ENCODE measurements at regions not wholly inside any gene's neighbourhood (a gene's known extent, or its start where the extent isn't known, plus 50 kb on each side); places are given as distances from the start of the nearest gene placed in this dataset.

GRCh38 chr13:59543418-59543817 lies 620.3 kb downstream of the DIAPH3 start:
- no peaks in the 10 kb centered on the region for H3K9me3 ChIP-seq (ENCODE audit: control insufficient read depth, insufficient read depth, low read depth, low read length)
- H3K27me3 ChIP-seq (ENCODE audit: control insufficient read depth, insufficient read depth, low read length) = no peaks in the 10 kb centered on the region
- H3K9ac ChIP-seq (ENCODE audit: low read length) = no peak overlapping the region

DNA sequence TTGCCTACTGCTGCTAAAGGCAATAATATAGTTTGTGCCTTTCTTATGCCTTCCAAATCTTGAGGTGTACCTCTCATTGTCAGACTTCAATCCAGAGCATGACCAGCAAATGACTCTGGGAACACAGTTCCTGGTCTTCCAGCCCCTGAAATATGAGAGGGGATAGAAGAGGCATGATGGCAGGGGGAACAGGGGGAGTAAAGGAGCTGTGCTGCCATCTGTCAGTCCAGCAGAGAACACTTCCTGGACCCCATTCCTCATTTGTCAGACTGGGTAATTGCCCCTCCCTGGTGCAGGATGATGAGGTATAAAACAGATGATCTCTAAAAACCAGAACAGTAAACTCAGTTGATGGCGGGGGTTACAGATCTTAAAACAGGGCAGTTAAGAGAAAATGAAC lies 618.7 kb downstream of the DIAPH3 start:
- H3K27ac ChIP-seq (ENCODE audit: low read depth, low read length) = no peak overlapping the region

More at GRCh38 chr13:59543418-59543817, 620.3 kb downstream of the DIAPH3 start:
- no peak overlapping the region for H3K4me3 ChIP-seq (ENCODE audit: low read depth, low read length)
- H3K4me1 ChIP-seq (ENCODE audit: control insufficient read depth, insufficient read depth, low read length) = peaks cover 17% of the 10 kb centered on the region
- no peak overlapping the region for H3K27ac ChIP-seq (ENCODE audit: low read depth, low read length)
- H3K36me3 ChIP-seq (ENCODE audit: control insufficient read depth, insufficient read depth, low read length) = no peaks in the 10 kb centered on the region

DNA sequence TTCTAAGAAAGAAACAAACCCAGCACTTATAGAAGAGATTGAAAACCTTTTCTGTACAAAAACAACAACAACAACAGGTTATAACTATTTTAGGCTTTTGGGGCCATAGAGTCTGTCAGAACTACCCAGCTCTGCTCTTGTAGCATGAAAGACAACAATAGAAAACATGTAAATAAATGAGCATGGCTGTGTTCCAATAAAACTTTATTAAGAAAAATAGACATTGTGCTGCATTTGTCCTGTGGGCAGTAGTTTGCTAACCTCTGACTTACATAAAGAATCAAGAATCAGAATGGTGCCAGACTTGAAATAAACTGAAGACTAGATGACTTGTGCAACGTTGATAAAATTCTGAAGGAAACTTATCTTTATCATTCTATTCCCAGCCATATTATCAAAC lies 617.5 kb downstream of the DIAPH3 start:
- Histone ChIP-seq H3K9ac (ENCODE audit: low read length) (no peak overlapping the region), H3K4me1 (ENCODE audit: control insufficient read depth, insufficient read depth, low read length) (peaks cover 12% of the 10 kb centered on the region), H3K4me3 (ENCODE audit: low read depth, low read length) (no peak overlapping the region), H3K9me3 (ENCODE audit: control insufficient read depth, insufficient read depth, low read depth, low read length) (0 out of 2 replicates have a peak, but pooled peaks cover 6% of the 10 kb centered on the region), H3K27ac (ENCODE audit: low read depth, low read length) (no peak overlapping the region), H3K36me3 (ENCODE audit: control insufficient read depth, insufficient read depth, low read length) (no peaks in the 10 kb centered on the region), H3K27me3 (ENCODE audit: control insufficient read depth, insufficient read depth, low read length) (no peaks in the 10 kb centered on the region)

More for the DNA sequence above, 618.7 kb downstream of the DIAPH3 start:
- H3K36me3 ChIP-seq (ENCODE audit: control insufficient read depth, insufficient read depth, low read length) = no peaks in the 10 kb centered on the region
- no peak overlapping the region for H3K9ac ChIP-seq (ENCODE audit: low read length)
- no peaks in the 10 kb centered on the region for H3K9me3 ChIP-seq (ENCODE audit: control insufficient read depth, insufficient read depth, low read depth, low read length)
- H3K4me3 ChIP-seq (ENCODE audit: low read depth, low read length) = no peak overlapping the region
- peaks cover 12% of the 10 kb centered on the region for H3K4me1 ChIP-seq (ENCODE audit: control insufficient read depth, insufficient read depth, low read length)
- H3K27me3 ChIP-seq (ENCODE audit: control insufficient read depth, insufficient read depth, low read length) = no peaks in the 10 kb centered on the region

GRCh38 chr13:59547950-59548349 lies 615.8 kb downstream of the DIAPH3 start:
- Histone ChIP-seq H3K27ac (ENCODE audit: low read depth, low read length) (no peak overlapping the region), H3K4me1 (ENCODE audit: control insufficient read depth, insufficient read depth, low read length) (peaks cover 5% of the 10 kb centered on the region; the same call in 1 of the 2 replicates), H3K9me3 (ENCODE audit: control insufficient read depth, insufficient read depth, low read depth, low read length) (peaks cover 7% of the 10 kb centered on the region; the same call in 1 of the 2 replicates), H3K27me3 (ENCODE audit: control insufficient read depth, insufficient read depth, low read length) (no peaks in the 10 kb centered on the region), H3K9ac (ENCODE audit: low read length) (no peak overlapping the region), H3K36me3 (ENCODE audit: control insufficient read depth, insufficient read depth, low read length) (no peaks in the 10 kb centered on the region), H3K4me3 (ENCODE audit: low read depth, low read length) (no peak overlapping the region)

DNA sequence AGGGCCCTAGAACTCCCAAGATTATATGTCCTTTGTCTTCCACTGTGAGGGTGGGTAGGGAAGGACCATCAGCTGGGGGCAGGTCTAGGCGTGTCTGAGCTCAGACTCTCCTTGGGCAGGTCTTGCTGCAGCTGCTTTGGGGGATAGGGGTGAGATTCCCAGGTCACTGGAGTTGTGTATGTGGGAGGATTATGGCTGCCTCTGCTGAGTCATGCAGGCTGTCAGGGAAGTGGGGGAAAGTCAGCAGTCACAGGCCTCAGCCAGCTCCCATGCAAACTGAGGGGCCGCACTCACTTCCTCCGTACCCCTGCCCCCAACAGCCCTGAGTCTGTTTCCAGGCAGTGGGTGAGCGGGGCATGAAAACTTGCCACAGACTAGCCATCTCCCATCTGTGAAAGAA lies 600.8 kb downstream of the DIAPH3 start:
- no peaks in the 10 kb centered on the region for H3K27me3 ChIP-seq (ENCODE audit: control insufficient read depth, insufficient read depth, low read length)

DNA sequence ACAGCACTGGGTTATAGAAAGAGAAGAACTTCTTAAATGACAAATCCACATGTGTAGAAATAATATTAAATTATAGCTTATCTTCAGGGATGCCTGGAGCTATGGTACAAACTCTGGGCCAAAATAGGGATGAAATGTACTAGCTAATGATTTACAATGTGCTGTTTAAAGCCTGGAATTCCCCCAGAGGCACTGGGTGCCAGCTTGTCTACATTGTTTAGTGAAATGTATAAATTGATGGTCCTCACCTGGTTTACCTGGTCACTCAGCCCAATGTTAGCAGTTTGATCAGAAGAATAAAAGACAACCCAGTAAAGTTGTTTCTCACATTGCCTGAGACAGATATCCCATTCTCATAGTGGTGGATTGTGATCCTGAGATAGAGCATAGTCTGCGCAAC lies 597.2 kb downstream of the DIAPH3 start:
- H3K27ac ChIP-seq (ENCODE audit: low read depth, low read length) = no peak overlapping the region
- peaks cover 12% of the 10 kb centered on the region for H3K9me3 ChIP-seq (ENCODE audit: control insufficient read depth, insufficient read depth, low read depth, low read length)
- no peak overlapping the region for H3K4me3 ChIP-seq (ENCODE audit: low read depth, low read length)
- no peaks in the 10 kb centered on the region for H3K27me3 ChIP-seq (ENCODE audit: control insufficient read depth, insufficient read depth, low read length)
- H3K4me1 ChIP-seq (ENCODE audit: control insufficient read depth, insufficient read depth, low read length) = no peaks in the 10 kb centered on the region
- no peak overlapping the region for H3K9ac ChIP-seq (ENCODE audit: low read length)
- H3K36me3 ChIP-seq (ENCODE audit: control insufficient read depth, insufficient read depth, low read length) = no peaks in the 10 kb centered on the region

More for the DNA sequence above, 600.8 kb downstream of the DIAPH3 start:
- Histone ChIP-seq H3K4me1 (ENCODE audit: control insufficient read depth, insufficient read depth, low read length) (no peaks in the 10 kb centered on the region), H3K36me3 (ENCODE audit: control insufficient read depth, insufficient read depth, low read length) (no peaks in the 10 kb centered on the region), H3K27ac (ENCODE audit: low read depth, low read length) (no peak overlapping the region), H3K4me3 (ENCODE audit: low read depth, low read length) (no peak overlapping the region), H3K9ac (ENCODE audit: low read length) (no peak overlapping the region), H3K9me3 (ENCODE audit: control insufficient read depth, insufficient read depth, low read depth, low read length) (peaks cover 22% of the 10 kb centered on the region)

DNA sequence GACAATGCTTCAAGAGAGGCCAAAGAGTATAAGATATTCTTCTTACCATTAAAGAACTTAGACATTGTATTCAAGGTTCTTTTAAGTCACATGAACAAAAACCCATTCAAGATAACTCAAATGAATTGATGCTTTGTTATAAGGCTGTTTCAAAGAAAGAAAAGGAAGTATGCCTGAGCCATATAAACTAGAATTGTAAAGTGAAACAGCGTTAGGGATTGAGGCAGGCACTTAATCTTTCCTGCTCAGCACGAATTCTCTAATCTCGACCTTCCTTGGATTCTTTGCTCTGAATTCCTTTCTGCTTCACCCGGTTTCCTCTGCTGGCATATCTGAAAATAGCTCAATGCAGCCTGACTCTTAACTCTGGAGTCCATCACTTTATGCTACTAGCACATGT lies 595.4 kb downstream of the DIAPH3 start:
- Histone ChIP-seq H3K4me3 (ENCODE audit: low read depth, low read length) (no peak overlapping the region), H3K9ac (ENCODE audit: low read length) (no peak overlapping the region), H3K9me3 (ENCODE audit: control insufficient read depth, insufficient read depth, low read depth, low read length) (0 out of 2 replicates have a peak, but pooled peaks cover under 1% of the 10 kb centered on the region), H3K27ac (ENCODE audit: low read depth, low read length) (no peak overlapping the region), H3K4me1 (ENCODE audit: control insufficient read depth, insufficient read depth, low read length) (no peaks in the 10 kb centered on the region), H3K36me3 (ENCODE audit: control insufficient read depth, insufficient read depth, low read length) (no peaks in the 10 kb centered on the region), H3K27me3 (ENCODE audit: control insufficient read depth, insufficient read depth, low read length) (no peaks in the 10 kb centered on the region)

DNA sequence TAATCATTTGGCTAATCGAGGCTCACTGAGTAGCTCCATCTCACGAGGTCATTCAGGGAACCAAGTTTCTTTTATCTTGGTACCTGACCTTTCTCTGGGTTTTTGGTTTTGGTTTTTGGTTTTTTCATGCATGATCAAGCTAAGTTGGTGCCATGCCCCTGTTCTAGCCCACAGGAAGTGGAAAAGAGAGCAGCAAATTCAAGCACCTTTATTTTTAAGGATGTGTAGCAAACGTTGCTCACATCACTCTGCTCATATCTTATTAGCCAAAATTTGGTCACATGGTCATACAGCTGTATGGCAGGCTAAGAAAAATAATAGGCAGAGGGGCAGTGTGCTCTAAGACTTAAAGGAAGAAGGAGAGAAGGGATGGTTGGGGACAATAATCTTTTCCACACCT lies 593.5 kb downstream of the DIAPH3 start:
- no peak overlapping the region for H3K4me3 ChIP-seq (ENCODE audit: low read depth, low read length)
- no peaks in the 10 kb centered on the region for H3K4me1 ChIP-seq (ENCODE audit: control insufficient read depth, insufficient read depth, low read length)
- no peaks in the 10 kb centered on the region for H3K27me3 ChIP-seq (ENCODE audit: control insufficient read depth, insufficient read depth, low read length)
- H3K27ac ChIP-seq (ENCODE audit: low read depth, low read length) = no peak overlapping the region
- no peaks in the 10 kb centered on the region for H3K9me3 ChIP-seq (ENCODE audit: control insufficient read depth, insufficient read depth, low read depth, low read length)
- no peaks in the 10 kb centered on the region for H3K36me3 ChIP-seq (ENCODE audit: control insufficient read depth, insufficient read depth, low read length)
- H3K9ac ChIP-seq (ENCODE audit: low read length) = no peak overlapping the region

GRCh38 chr13:59584101-59584500 lies 579.6 kb downstream of the DIAPH3 start:
- no peak overlapping the region for H3K4me3 ChIP-seq (ENCODE audit: low read depth, low read length)
- H3K36me3 ChIP-seq (ENCODE audit: control insufficient read depth, insufficient read depth, low read length) = no peaks in the 10 kb centered on the region
- no peak overlapping the region for H3K27ac ChIP-seq (ENCODE audit: low read depth, low read length)
- H3K9me3 ChIP-seq (ENCODE audit: control insufficient read depth, insufficient read depth, low read depth, low read length) = no peaks in the 10 kb centered on the region
- no peak overlapping the region for H3K9ac ChIP-seq (ENCODE audit: low read length)
- H3K4me1 ChIP-seq (ENCODE audit: control insufficient read depth, insufficient read depth, low read length) = peaks cover 30% of the 10 kb centered on the region
- no peaks in the 10 kb centered on the region for H3K27me3 ChIP-seq (ENCODE audit: control insufficient read depth, insufficient read depth, low read length)

GRCh38 chr13:59584761-59585670 lies 578.7 kb downstream of the DIAPH3 start:
- Histone ChIP-seq H3K27ac (ENCODE audit: low read depth, low read length) (no peak overlapping the region), H3K4me3 (ENCODE audit: low read depth, low read length) (no peak overlapping the region), H3K9ac (ENCODE audit: low read length) (no peak overlapping the region), H3K9me3 (ENCODE audit: control insufficient read depth, insufficient read depth, low read depth, low read length) (no peaks in the 10 kb centered on the region), H3K4me1 (ENCODE audit: control insufficient read depth, insufficient read depth, low read length) (peaks cover 35% of the 10 kb centered on the region), H3K36me3 (ENCODE audit: control insufficient read depth, insufficient read depth, low read length) (no peaks in the 10 kb centered on the region), H3K27me3 (ENCODE audit: control insufficient read depth, insufficient read depth, low read length) (no peaks in the 10 kb centered on the region; the same call in 1 of the 2 replicates)

DNA sequence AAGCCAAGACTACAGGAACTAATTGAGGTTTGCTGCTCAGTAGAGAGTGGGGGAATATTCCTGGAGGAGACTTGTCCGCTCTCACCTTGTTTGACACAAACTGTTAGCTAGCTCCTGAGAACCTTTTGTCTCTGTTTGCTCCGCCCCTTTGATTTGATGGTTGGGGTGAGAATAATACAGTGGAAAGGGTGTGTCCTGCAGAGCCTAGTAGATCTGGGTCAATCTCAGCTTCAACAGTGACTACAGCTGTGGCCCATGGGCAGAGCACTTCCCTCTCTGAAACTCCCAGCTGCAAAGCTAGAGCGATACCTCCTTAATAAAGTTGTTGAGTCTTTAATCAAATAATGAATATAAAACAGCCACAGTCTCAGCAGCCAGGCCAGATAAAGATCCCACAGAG lies 576.7 kb downstream of the DIAPH3 start:
- peaks cover 35% of the 10 kb centered on the region for H3K4me1 ChIP-seq (ENCODE audit: control insufficient read depth, insufficient read depth, low read length)
- no peak overlapping the region for H3K27ac ChIP-seq (ENCODE audit: low read depth, low read length)
- H3K9ac ChIP-seq (ENCODE audit: low read length) = no peak overlapping the region
- H3K4me3 ChIP-seq (ENCODE audit: low read depth, low read length) = no peak overlapping the region
- H3K36me3 ChIP-seq (ENCODE audit: control insufficient read depth, insufficient read depth, low read length) = no peaks in the 10 kb centered on the region
- H3K27me3 ChIP-seq (ENCODE audit: control insufficient read depth, insufficient read depth, low read length) = no peaks in the 10 kb centered on the region; the same call in 1 of the 2 replicates
- H3K9me3 ChIP-seq (ENCODE audit: control insufficient read depth, insufficient read depth, low read depth, low read length) = no peaks in the 10 kb centered on the region
